ENCODE measurements at regions not wholly inside any gene's neighbourhood (a gene's known extent, or its start where the extent isn't known, plus 50 kb on each side); places are given as distances from the start of the nearest gene placed in this dataset.

DNA sequence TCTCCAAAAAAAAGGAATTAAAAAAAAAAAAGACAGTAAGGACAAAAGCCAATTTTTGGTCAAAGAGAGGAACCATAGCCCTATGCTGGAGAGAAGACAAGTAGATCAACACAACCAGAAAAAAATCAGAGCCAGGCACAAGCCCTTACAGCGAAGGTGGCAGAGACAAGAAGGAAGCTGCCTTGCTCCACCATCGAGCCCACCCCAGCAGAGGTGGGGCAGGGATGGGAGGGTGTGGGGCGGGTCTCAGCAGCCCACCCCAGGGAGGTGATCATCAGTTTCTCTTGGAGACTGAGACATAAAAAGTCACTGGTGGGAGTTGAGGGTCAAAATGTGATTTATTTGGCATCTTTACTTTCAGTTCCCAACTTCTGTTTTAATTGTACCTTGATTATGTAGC, 332.4 kb downstream of the FOXO1 start:
- TF ChIP-seq ZNF274 (IDR thresholded peaks at IDR 0.05; ENCODE audit: low read depth, low read length) (no peak), YY1 (IDR thresholded peaks at IDR 0.05; ENCODE audit: insufficient read depth, insufficient read length) (no peak), SUZ12 (IDR thresholded peaks at IDR 0.05; ENCODE audit: extremely low read depth, insufficient read depth, insufficient read length) (no peak)
